HFF-Myc (cell line): ENCODE measurements at regions not wholly inside any gene's neighbourhood (a gene's known extent, or its start where the extent isn't known, plus 50 kb on each side); places are given as distances from the start of the nearest gene placed in this dataset.

Experiments
- DNase-seq: peaks from one replicate; pipeline ENCODE4 v3.0.0-alpha.2; 2011; ENCODE audit warnings: low read depth; ENCODE audit errors: extremely low read depth
- H3K4me3 ChIP-seq: replicated peaks from 2 replicates; pipeline ENCODE4 v1.5.1; 2011; ENCODE audit warnings: low read depth, mild to moderate bottlenecking, control low read depth, low read length
- CTCF ChIP-seq: IDR thresholded peaks from 2 replicates; pipeline ENCODE4 v1.5.1; 2012; ENCODE audit warnings: mild to moderate bottlenecking, low read depth, low read length, control low read depth; ENCODE audit errors: missing control alignments

GRCh38 chr1:209402697-209403096 lies 180.8 kb upstream of the CAMK1G start:
- no peak for DNase-seq
- no peak for TF ChIP-seq CTCF
- H3K4me3 ChIP-seq, result no peak overlapping the region

DNA sequence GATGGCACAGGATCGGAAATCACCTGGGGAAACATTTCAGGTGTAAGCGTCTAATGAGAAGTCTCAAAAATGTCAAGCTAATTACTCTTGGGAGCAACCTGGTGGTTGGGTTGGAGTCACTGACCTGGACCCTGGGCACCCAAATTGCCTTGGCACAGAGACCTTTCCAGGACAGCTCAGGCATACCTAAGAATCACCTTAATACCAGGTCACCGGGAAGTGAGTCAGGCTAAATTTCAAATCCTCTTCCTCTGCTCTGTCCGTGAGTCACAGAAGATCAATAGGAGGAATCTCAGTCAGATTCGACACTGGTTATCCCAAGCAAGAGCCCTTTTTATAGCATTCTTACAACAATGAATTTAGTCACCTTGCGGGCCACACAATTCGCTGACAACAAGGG lies 179.6 kb upstream of the CAMK1G start:
- TF ChIP-seq CTCF, result no peak
- DNase-seq, result no peak
- H3K4me3 ChIP-seq, result no peak overlapping the region

- no peak for DNase-seq
- TF ChIP-seq CTCF, result no peak
- no peak overlapping the region for H3K4me3 ChIP-seq
Observed at GRCh38 chr1:209404577-209404976, 178.9 kb upstream of the CAMK1G start.

DNA sequence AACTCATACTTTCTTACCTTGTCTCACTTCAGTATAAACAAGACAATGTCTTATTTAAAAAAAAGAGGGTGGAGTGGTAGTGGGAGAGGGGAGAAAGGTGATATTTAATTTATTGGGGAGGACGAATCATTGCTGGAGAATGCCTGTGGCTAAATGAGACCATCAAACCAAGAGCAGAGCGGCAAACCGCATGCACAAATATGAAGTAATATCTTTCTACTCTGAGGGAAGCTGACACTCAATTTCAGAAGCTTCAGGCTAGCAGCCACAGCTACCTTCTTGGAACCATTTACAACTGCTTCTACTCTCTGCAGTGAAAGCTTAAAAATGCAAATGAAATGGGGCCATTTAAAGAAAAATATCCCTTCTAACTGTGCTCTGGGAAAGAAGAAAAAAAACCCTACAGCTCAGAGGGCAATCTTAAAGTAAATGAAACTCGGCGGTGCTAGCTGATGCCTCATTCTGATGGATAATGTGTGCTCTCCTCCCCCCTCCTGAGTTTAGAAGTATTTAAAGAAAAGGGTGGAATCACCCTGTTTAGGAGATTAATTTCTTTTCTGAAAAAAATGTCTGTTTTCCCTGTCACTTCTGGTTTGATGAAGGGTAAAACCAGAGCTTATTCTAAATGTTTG lies 178.2 kb upstream of the CAMK1G start:
- no peak for TF ChIP-seq CTCF
- DNase-seq, result no peak
- no peak overlapping the region for H3K4me3 ChIP-seq

DNA sequence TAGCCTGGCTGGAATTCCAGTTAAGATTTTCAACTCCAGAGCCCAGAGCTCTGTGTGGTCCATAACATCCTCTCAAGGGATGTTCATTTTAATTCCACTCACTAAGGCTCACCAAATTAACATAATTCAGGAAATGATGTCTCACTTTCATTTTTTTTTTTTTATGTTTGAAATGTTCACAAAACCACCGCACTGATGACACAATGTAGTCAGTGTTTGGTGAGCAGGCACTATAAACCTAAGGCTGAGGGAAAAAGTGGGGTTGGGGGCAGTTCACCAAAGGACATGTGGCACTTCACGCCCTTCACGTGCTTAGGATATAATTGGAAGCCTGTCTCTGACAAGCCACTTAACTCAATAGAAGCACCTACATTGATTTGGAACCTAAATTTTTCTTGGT lies 177.3 kb upstream of the CAMK1G start:
- no peak overlapping the region for H3K4me3 ChIP-seq
- no peak for TF ChIP-seq CTCF
- DNase-seq, result no peak

- no peak overlapping the region for H3K4me3 ChIP-seq
- no peak for DNase-seq
- no peak for TF ChIP-seq CTCF
Observed at GRCh38 chr1:209406595-209406994, 176.9 kb upstream of the CAMK1G start.

DNA sequence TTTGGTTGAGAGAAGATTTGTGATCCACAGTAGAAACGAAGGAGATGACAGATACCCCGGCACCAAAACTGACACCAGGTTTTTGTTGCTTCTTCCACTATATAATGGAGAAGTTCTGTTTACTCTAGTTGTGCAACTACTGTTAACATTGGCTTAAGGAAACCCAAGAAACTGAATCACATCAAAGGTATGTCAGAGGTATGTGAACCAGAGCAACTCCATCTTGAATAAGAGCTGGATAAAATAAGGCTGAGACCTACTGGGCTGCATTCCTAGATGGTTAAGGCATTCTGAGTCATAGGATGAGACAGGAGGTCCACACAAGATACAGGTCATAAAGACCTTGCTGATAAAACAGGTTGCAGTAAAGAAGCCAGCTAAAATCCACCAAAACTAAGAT lies 173.7 kb upstream of the CAMK1G start:
- no peak overlapping the region for H3K4me3 ChIP-seq
- DNase-seq, result no peak
- no peak for TF ChIP-seq CTCF
